Vagina (tissue), 2 donors: ENCODE measurements at regions not wholly inside any gene's neighbourhood (a gene's known extent, or its start where the extent isn't known, plus 50 kb on each side); places are given as distances from the start of the nearest gene placed in this dataset.

Source experiments
- CTCF ChIP-seq, 3 experiments: fragments of 450-650 bp in 2 of 3; fragments of 200-600 bp in 1 of 3; sonication (generic) in 1 of 3; IDR thresholded peaks; one replicate each; pipeline ENCODE4 v1.5.1; 2017 to 2019; ENCODE audit warnings: antibody characterized with exemption in 3 of 3, mild to moderate bottlenecking in 2 of 3, moderate library complexity in 2 of 3
- POLR2A ChIP-seq, 2 donors: fragments of 450-650 bp; IDR thresholded peaks; one replicate each; pipeline ENCODE4 v1.6.1; 2017; ENCODE audit warnings: antibody characterized with exemption in 2 of 2, mild to moderate bottlenecking in 2 of 2, moderate library complexity in 2 of 2

GRCh38 chr3:73175698-73176097 lies 114.2 kb downstream of the EBLN2 start:
- TF ChIP-seq CTCF (IDR thresholded peaks at IDR 0.05): no peak
- no peak for TF ChIP-seq POLR2A (IDR thresholded peaks at IDR 0.05)
